GM13977 (cell line): ENCODE measurements at regions not wholly inside any gene's neighbourhood (a gene's known extent, or its start where the extent isn't known, plus 50 kb on each side); places are given as distances from the start of the nearest gene placed in this dataset.

Source experiments
- DNase-seq: peaks from one replicate; pipeline ENCODE4 v3.0.0; 2012; ENCODE audit warnings: low spot score
- in situ Hi-C: fragments of 300-500 bp; cut with MboI; formaldehyde crosslinking; loops from one replicate; pipeline ENCODE4 v1.12.0; 2022; ENCODE audit warnings: low sequenced_read_pairs, low pct_unique_long_range_greater_than_20kb, mixed read lengths, inconsistent platforms; ENCODE audit not compliant: unreplicated experiment
- TF ChIP-seq, protein P1 (sequence below): IDR thresholded peaks from 2 replicates; pipeline ENCODE4 v1.5.1; 2012; ENCODE audit warnings: mild to moderate bottlenecking, control low read depth; ENCODE audit not compliant: insufficient read depth; ENCODE audit errors: extremely low read depth, missing control alignments

DNA sequence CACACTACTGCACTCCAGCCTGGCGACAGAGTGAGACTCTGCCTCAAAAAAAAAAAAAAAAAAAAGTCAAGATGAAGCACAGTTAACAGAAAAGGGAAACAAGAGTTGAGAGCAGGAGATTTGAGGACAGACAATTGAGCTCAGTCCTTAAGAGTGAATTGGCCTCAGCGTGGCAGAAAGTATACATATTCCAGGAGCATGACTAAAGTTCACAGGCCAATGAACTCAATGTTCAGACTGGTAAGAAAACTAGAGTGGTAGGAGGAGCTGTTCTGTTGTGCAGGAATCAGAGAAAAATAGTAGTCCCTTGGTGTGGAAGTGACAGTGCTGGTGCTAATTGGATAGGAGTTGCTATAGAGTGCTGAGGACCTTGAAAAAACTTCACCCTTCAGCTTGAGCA is 60.0 kb downstream of the NRN1 start:
- TF ChIP-seq, protein P1, sequence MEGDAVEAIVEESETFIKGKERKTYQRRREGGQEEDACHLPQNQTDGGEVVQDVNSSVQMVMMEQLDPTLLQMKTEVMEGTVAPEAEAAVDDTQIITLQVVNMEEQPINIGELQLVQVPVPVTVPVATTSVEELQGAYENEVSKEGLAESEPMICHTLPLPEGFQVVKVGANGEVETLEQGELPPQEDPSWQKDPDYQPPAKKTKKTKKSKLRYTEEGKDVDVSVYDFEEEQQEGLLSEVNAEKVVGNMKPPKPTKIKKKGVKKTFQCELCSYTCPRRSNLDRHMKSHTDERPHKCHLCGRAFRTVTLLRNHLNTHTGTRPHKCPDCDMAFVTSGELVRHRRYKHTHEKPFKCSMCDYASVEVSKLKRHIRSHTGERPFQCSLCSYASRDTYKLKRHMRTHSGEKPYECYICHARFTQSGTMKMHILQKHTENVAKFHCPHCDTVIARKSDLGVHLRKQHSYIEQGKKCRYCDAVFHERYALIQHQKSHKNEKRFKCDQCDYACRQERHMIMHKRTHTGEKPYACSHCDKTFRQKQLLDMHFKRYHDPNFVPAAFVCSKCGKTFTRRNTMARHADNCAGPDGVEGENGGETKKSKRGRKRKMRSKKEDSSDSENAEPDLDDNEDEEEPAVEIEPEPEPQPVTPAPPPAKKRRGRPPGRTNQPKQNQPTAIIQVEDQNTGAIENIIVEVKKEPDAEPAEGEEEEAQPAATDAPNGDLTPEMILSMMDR = no peak
- no peak for DNase-seq
- in situ Hi-C loops = no loop called here

DNA sequence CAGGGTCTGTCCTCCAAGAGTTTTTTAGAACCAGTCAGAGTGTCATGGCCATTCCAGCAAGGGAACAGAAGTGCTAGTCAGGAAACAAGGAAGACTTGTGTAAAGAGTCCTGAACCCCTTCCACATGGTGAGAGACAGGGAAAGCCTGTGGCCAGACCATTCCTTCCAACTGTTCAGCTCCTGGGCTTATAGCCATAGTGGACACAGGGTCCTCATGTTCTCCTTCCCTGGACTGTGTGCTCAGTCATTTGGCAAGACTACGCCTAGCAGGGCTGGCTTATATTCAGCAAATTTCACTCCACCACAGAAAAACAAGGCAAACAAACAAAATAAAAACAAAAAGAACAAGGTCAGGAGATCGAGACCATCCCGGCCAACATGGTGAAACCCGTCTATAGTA is 60.5 kb downstream of the NRN1 start:
- DNase-seq = no peak
- in situ Hi-C loops = no loop called here
- TF ChIP-seq, protein P1 = no peak

DNA sequence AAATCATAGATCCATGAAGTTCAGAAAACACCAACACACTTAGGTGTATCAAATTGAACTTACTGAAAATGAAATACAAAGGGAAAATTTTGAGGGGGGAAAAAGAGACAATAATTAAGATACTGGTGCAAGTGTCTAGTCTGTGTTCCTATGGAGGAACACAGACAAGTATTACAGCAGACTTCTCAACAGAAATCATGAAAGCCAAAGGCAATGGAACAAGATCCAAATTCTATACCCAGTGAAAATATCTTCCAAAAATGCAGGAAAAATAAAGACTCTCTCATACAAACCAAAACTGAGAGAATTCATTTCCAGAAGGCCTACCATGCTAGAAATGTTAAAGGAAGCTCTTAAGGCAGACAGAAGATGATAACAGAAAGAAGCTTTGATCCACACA is 63.1 kb downstream of the NRN1 start:
- no peak for DNase-seq
- in situ Hi-C loops = no loop called here
- TF ChIP-seq, protein P1 = no peak

DNA sequence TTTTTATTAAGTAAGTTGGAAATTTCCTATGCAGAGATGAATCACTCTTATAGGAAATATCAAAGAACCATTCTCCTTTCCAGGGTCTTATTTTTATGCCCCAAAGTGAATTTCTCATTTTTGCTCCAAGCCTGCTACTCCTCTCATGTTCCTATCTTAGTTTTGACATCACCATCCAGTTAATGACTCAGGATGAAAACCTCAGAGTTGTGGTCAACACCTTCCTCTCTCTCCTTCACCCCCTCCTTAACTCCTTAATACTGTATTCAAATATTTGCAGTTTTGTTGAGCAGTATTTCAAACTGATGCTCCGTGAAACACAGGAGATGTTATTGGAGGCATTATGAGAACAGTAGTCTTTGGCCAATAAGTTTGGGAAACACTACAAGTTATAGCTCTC is 64.1 kb downstream of the NRN1 start:
- no peak for DNase-seq
- TF ChIP-seq, protein P1 = no peak
- in situ Hi-C loops = no loop called here

DNA sequence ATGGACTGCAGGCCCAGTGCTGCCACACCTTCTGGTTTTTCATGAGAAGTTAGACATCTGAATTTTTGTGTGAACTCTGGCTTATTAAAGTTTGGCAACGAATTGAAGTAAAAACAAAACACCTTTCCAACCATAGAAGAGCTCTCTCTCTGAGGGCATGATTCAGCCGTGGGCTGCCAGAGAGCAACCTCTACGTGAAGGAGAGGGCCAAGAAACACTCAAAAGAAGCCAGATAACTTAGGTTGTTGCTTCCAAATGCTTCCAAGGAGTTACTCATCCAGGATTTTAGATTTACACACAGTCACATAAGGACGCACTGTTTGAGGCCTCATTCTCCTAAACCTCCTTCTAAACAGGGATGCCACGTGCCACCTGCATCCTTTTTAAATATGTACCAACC is 65.5 kb downstream of the NRN1 start:
- TF ChIP-seq, protein P1 = no peak
- no peak for DNase-seq
- in situ Hi-C loops = no loop called here

DNA sequence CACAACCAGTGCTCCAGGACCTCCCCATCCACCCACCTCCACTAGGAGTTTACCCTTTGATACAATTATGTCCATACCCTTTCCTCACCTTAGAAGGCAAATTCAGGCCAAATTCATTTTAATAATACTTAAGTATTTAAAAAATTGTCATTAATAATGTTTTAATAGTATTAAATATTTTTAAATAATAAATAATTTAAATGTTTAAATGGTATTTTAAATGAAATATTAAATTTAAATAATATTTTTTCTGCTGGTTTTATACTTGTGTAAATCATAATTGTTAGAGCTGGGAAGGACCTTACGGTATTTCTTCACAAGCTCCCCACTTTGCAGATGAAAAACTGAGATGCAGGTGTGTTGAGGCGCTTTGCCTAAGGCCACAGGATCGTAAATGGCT is 67.8 kb downstream of the NRN1 start:
- in situ Hi-C loops = no loop called here
- no peak for DNase-seq
- TF ChIP-seq, protein P1 = no peak

DNA sequence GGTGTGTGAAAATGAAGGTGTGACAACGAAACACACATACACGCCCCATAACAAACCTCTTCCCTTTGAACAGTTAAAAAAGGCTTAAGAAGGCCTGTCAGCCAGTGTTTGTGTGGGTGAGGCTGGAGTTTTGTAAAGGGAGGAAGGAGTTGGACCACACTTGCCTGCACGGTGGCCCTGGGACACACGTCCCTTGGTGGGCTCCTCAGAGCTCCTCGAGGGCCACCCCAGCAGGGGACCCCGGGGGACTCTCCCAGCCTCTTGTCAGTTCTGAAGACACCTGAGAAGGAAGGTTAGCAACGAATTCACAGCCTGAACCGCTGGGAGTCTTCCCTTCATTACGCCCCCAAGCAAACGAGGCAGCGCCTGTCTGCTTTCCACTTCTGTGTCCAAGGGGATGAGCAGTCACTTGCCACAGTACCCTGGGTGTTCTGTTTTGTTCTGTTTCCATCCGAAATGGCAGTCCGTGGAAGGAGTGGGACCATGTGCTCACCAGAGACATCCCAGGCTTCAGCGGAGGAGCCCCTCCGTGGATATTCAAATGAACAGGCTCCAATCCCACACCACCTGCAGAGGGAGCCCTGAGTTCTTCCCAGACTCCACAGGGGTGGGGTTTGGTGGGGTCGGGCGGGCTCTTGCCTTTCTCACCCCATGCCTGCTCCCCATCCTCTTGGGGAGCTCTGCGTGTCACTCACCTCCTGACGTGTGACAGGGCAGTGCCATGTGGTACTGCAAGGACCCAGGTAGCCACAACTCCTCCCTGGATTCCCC is 68.6 kb downstream of the NRN1 start:
- in situ Hi-C loops = no loop called here
- TF ChIP-seq, protein P1 = no peak
- no peak for DNase-seq
